ENCODE measurements at regions not wholly inside any gene's neighbourhood (a gene's known extent, or its start where the extent isn't known, plus 50 kb on each side); places are given as distances from the start of the nearest gene placed in this dataset.

- Histone ChIP-seq H3K9me2 (replicated peaks; ENCODE audit: insufficient read depth, low read length) (no peaks in the 10 kb centered on the region), H3F3A (ENCODE audit: insufficient read depth, low read length) (0 out of 2 replicates have a peak, but pooled peaks cover 8% of the 10 kb centered on the region), H2AFZ (ENCODE audit: low read length) (no peak overlapping the region), H3K79me2 (ENCODE audit: low read length) (peaks cover 42% of the 10 kb centered on the region), H3K9me3 (replicated peaks; ENCODE audit: insufficient read depth, low read length) (no peaks in the 10 kb centered on the region), H3K36me3 (replicated peaks; ENCODE audit: insufficient read depth, low read length) (no peaks in the 10 kb centered on the region; the same call in 1 of the 2 replicates), H4K20me1 (ENCODE audit: insufficient read depth, low read length) (no peaks in the 10 kb centered on the region), H3K27me3 (replicated peaks; ENCODE audit: insufficient read depth, low read length) (no peaks in the 10 kb centered on the region), H3K9ac (ENCODE audit: low read length) (no peak overlapping the region), H3K4me1 (ENCODE audit: low read length) (peaks cover 12% of the 10 kb centered on the region), H3K4me2 (ENCODE audit: low read depth, low read length) (no peak overlapping the region), H3K4me3 (ENCODE audit: low read length) (no peak overlapping the region), H3K27ac (ENCODE audit: low read length) (no peak overlapping the region)
- DNase-seq = no peak
- TF ChIP-seq EZH2phosphoT487 (IDR thresholded peaks at IDR 0.05; ENCODE audit: low read length) (no peak), EZH2 (optimal IDR thresholded peaks at IDR 0.05; ENCODE audit: low read depth, low read length) (no peak)
- TF ChIP-seq, protein P1, sequence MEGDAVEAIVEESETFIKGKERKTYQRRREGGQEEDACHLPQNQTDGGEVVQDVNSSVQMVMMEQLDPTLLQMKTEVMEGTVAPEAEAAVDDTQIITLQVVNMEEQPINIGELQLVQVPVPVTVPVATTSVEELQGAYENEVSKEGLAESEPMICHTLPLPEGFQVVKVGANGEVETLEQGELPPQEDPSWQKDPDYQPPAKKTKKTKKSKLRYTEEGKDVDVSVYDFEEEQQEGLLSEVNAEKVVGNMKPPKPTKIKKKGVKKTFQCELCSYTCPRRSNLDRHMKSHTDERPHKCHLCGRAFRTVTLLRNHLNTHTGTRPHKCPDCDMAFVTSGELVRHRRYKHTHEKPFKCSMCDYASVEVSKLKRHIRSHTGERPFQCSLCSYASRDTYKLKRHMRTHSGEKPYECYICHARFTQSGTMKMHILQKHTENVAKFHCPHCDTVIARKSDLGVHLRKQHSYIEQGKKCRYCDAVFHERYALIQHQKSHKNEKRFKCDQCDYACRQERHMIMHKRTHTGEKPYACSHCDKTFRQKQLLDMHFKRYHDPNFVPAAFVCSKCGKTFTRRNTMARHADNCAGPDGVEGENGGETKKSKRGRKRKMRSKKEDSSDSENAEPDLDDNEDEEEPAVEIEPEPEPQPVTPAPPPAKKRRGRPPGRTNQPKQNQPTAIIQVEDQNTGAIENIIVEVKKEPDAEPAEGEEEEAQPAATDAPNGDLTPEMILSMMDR (IDR thresholded peaks at IDR 0.05; ENCODE audit: low read length) = no peak
Observed at GRCh38 chr14:95458459-95458858, 58.0 kb downstream of the SYNE3 start.

DNA sequence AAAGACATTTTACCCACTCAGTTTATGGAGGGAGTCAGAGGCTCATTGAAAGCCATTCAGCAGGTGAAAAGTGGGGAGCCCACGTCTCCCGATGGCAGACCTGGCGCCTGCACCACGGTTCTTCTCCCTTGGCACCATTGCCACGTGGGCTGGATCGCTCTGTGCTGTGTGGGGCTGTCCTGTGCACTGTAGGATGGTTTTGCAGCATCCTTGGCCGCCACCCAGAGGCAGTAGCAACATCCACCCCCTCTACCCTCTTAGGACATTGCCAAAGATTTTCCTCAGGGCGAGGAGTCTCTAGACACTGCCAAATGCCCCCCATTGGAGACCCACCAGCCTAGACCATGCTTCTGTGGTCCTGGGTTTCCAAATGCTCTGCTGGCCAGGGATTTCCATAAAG lies 60.2 kb downstream of the SYNE3 start:
- no peak overlapping the region for H3K4me3 ChIP-seq (ENCODE audit: low read length)
- H3K9me3 ChIP-seq (replicated peaks; ENCODE audit: insufficient read depth, low read length) = no peaks in the 10 kb centered on the region
- H3K4me1 ChIP-seq (ENCODE audit: low read length) = no peaks in the 10 kb centered on the region
- H3K9ac ChIP-seq (ENCODE audit: low read length) = no peak overlapping the region
- H3K36me3 ChIP-seq (replicated peaks; ENCODE audit: insufficient read depth, low read length) = no peaks in the 10 kb centered on the region; the same call in 1 of the 2 replicates
- no peaks in the 10 kb centered on the region for H4K20me1 ChIP-seq (ENCODE audit: insufficient read depth, low read length)
- H2AFZ ChIP-seq (ENCODE audit: low read length) = no peak overlapping the region
- no peak for TF ChIP-seq EZH2 (optimal IDR thresholded peaks at IDR 0.05; ENCODE audit: low read depth, low read length)
- TF ChIP-seq, protein P1 (IDR thresholded peaks at IDR 0.05; ENCODE audit: low read length) = no peak
- no peak for TF ChIP-seq EZH2phosphoT487 (IDR thresholded peaks at IDR 0.05; ENCODE audit: low read length)
- H3K27ac ChIP-seq (ENCODE audit: low read length) = no peak overlapping the region
- H3K27me3 ChIP-seq (replicated peaks; ENCODE audit: insufficient read depth, low read length) = no peaks in the 10 kb centered on the region
- no peaks in the 10 kb centered on the region for H3F3A ChIP-seq (ENCODE audit: insufficient read depth, low read length)
- no peaks in the 10 kb centered on the region for H3K9me2 ChIP-seq (replicated peaks; ENCODE audit: insufficient read depth, low read length)
- no peak overlapping the region for H3K4me2 ChIP-seq (ENCODE audit: low read depth, low read length)
- DNase-seq = no peak
- H3K79me2 ChIP-seq (ENCODE audit: low read length) = peaks cover 30% of the 10 kb centered on the region

DNA sequence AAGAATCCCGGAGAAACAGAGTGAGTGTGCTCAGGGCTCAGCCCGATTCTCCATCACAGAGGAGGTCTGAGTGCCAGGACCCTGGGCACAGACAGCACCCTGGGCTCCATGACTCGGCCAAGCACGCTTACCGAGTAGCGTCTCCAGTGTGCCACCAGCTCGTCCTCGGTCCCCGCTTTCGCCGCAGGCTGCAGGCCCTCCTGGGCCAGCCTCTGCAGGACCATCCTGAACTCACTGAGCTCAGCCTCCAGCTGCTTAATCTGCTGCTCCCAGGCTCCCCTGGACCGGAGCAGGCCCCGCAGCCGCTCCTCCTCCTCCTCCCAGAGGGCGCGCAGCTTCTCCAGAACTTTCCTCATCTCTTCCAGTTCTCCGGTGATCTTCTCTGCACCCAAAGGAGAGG lies 61.2 kb downstream of the SYNE3 start:
- Histone ChIP-seq H3K27me3 (replicated peaks; ENCODE audit: insufficient read depth, low read length) (no peaks in the 10 kb centered on the region), H3K27ac (ENCODE audit: low read length) (no peak overlapping the region), H3K79me2 (ENCODE audit: low read length) (peaks cover 24% of the 10 kb centered on the region), H3K36me3 (replicated peaks; ENCODE audit: insufficient read depth, low read length) (no peaks in the 10 kb centered on the region; the same call in 1 of the 2 replicates), H3K9ac (ENCODE audit: low read length) (no peak overlapping the region), H3K9me3 (replicated peaks; ENCODE audit: insufficient read depth, low read length) (no peaks in the 10 kb centered on the region), H3K4me2 (ENCODE audit: low read depth, low read length) (no peak overlapping the region), H2AFZ (ENCODE audit: low read length) (no peak overlapping the region), H4K20me1 (ENCODE audit: insufficient read depth, low read length) (no peaks in the 10 kb centered on the region), H3F3A (ENCODE audit: insufficient read depth, low read length) (no peaks in the 10 kb centered on the region), H3K4me1 (ENCODE audit: low read length) (no peaks in the 10 kb centered on the region), H3K9me2 (replicated peaks; ENCODE audit: insufficient read depth, low read length) (no peaks in the 10 kb centered on the region), H3K4me3 (ENCODE audit: low read length) (no peak overlapping the region)
- DNase-seq = no peak
- no peak for TF ChIP-seq EZH2phosphoT487 (IDR thresholded peaks at IDR 0.05; ENCODE audit: low read length)
- TF ChIP-seq, protein P1 (IDR thresholded peaks at IDR 0.05; ENCODE audit: low read length) = no peak
- TF ChIP-seq EZH2 (optimal IDR thresholded peaks at IDR 0.05; ENCODE audit: low read depth, low read length) = no peak

Data from MM.1S (cell line).